HG03280 (cell line): ENCODE measurements at regions not wholly inside any gene's neighbourhood (a gene's known extent, or its start where the extent isn't known, plus 50 kb on each side); places are given as distances from the start of the nearest gene placed in this dataset.

Experiments used
- ATAC-seq: cut with Tn5 transposase; IDR thresholded peaks from one replicate; pipeline ENCODE4 v1.9.1; 2021; ENCODE audit warnings: mild to moderate bottlenecking, moderate library complexity; ENCODE audit not compliant: unreplicated experiment

DNA sequence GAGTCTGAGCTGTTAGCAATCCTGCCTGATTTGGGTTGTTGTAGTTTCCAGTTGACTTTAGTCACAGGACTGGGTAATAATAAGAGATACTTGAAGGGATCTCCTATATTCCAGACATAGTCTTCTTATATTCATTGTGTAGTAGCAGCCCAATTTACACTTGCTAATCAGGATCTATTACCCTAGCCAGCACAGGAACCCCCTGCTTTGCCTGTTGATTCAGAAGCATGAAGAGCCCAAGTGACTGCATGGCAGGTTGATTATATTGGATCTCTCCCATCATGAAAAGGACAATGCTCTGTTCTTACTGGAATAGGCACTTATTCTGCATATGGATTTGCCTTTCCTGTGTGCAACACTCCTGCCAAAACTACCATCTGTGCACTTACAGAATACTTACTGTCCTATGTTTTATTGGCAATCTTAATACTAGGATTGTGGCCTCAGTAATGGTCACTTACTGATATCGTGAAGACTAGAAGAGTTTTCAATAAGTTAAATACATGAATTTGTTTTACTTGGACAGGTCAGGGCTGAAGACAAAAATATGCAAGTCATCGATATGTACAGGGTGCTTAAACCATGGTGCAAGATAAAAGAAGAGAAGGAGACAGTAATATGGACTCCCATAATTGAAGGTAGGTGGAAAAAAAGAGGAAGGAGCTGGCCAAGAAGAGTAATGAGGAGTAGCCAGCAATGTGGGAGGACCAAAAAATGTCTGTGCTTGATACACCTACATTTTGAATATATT is 304.1 kb downstream of the MCTP2 start:
- no peak for ATAC-seq

DNA sequence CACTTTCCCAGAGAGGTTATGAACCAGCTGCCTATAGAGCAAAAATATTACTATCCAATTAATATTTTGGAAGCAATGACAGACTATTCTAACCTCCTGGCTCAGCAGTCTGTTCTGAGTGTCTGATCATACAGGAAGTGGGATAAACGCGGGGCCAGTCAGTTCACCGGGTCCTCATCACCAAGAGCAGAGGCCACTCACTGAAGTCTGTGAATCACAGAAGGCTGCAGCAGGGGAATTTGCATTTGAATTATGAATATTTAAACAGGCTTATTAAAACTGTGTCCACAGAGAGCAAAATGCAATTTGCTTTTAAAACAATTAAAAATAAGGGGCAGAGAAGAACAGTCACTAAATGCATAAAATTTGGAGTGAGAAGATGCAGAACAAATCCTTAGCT is 305.2 kb downstream of the MCTP2 start:
- no peak for ATAC-seq

DNA sequence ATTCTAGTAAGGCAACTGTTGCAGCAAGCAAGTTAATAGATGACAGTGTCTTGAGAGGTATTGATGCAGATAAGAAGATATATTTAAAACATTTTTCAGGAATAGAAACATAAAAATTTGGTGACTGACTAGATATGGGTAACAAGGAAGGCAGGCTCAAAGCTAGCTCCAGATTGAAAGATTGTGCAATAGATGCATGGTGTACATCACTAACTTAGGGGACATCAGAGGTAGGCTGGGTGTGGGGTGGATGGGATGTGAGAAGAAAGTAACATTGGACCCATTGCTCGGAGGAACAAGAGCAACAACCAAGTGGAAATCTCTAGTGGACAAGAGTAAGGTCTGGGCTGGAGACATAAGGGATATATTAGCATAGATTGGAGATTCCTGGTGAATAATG is 306.9 kb downstream of the MCTP2 start:
- ATAC-seq, result no peak

DNA sequence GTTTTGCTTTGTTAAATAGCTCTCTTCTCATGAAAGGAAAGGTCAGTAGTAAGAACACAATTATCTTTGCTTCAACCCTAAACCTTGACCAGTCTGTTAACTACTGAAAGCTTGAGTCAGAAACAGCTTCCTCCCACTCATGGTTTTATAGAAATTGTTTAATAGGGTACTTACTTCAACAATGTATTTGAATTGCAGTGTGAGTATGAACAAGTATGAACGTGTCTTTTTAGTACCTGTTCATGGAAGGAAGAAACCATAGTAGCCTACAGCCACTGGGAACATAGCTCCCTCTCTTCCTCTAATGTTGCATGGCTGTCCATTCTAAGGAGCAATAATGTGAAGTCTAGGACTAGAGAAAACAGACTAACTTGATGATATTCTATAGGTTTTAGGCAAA is 311.0 kb downstream of the MCTP2 start:
- no peak for ATAC-seq

DNA sequence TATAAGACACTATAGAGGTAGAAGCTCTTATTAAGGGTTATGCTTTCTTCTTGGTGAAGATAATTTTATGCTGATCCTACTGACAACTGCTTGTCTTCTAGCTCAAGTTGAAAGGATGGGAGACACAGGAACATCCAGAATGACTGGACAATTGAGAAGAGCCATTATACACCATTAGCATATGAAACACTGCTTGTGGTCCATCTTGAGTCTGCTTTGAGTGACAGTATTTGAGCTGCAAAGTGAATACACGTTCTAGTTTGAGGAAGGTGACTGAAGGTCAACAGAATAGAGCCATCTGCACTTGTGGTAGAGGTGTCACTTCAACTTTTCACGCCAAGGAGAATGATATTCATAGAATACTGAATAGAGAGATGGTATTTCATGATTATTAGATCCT is 315.4 kb downstream of the MCTP2 start:
- no peak for ATAC-seq

DNA sequence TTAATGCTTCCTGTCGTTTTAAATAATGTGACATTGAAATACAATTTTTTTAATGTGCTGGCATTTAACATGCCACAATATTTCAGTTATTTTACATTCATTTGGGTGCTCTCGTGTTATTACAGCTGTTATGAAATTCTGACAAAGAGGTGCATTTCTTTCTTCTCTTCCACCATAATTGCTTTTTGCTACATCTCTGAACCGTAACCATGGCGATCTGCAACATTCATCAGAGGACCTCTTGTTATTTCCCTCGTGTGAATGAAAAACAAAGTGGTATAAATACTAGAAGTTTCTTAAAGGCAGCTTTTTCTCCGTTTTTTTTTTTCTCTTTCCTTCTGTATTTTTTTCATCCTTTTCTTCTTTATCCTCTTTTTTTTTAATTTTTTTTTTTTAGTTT is 316.4 kb downstream of the MCTP2 start:
- no peak for ATAC-seq

DNA sequence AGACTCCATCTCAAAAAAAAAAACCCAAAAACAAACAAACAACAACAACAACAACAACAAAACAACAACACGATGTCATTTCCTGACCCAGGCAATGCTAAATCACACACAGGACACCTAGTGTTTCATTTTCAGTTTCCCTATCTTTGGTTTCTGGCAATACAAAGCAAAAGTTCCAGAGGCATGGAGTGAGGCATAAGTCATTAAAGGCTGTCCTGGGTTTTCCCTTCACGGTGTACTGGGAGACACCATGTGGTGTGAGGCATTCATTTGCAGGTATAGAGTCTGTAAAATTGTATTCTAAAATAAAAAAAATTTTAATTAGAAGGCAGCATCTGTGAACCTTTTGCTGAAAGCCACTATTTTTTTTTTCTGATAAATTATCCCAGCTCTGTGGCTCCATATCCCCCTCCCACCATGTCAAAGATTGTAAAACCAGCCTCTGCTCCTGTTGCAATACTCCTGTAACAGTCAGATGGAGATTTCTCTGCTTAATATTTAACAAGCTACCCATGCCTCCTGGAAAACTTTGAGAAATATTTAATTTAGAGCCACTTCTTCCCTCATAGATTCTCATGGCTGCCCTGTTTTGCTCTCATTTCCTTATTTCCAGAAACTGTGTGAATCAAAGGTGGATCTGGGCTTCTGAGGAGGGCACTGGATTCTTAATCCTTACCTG is 324.6 kb downstream of the MCTP2 start:
- ATAC-seq, result no peak

DNA sequence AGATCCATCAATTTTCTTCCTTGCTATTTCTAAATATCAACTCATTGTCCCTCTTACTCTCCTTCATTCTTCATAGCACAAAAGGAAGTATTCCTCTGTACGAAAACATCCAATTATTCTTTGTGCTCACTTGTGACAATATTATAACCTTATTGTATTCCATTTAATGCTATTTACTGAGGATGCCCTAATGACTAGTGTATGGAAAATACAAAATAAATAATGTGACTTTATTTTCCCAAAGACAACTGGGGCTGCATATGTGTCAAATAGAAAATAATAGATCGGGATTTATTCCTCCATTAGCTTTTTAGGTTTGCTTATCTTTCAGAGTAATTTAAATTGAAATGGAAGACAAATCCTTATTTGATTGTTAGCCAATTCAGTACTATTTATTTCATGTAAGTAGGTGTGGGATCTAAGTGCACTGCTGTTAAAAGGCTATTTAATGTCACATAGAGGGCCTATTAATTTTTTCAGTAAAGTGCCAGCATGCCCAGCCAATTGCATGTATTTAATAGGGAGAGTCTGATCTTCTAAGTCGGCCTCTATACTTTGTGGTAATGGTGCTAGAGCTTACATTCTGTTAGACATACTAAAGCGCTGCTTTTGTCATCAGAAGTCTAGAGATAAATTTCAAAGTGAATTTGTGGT is 329.8 kb downstream of the MCTP2 start:
- no peak for ATAC-seq

DNA sequence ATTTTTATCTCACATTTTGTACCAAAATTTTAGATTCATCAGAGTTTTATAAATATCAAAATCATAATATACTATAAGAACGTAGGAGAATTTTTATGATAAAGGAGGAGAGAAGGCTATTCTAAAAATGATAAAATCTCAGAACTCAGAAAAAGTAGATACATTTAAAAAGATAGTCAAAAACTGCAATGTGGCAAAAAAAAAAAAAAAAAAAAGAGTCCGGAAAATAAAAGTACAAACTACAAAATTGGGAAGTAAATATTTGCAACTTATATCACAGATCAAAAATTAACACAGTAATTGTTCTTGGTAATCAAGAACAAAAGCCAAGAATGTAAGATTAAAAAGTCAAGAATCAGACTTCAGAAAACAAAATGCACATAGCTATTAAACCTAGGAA is 332.1 kb downstream of the MCTP2 start:
- no peak for ATAC-seq

DNA sequence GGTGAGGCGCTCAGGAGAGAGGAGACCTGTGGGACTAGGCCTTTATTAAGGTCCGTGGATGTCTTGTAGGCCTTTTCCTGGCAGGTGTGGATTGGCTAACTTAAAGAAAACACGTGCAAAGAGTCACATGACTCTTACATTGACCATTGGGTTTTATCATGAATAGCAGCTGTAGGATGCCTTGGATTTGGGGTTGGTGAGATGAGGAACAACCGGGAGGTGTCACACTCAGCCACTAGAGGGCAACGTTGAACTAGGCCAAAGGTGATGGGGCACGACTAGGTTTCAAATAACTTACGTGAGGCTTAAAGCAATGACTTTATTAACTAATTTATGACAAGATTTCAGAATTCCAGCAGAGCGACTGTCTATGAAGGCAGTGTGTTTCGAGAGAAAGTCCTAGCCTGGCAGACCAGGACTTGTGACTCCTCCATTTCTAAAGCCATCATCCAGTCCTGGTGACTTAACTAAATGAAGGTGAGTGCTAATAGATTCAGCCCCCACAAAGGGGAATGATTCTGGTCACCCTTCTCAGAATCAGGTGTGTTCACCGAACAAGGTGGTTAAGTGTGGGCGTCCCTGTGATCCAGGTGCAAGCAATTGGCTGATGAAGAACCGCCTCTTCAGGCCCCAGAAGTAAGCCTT is 345.6 kb downstream of the MCTP2 start:
- ATAC-seq, result no peak

DNA sequence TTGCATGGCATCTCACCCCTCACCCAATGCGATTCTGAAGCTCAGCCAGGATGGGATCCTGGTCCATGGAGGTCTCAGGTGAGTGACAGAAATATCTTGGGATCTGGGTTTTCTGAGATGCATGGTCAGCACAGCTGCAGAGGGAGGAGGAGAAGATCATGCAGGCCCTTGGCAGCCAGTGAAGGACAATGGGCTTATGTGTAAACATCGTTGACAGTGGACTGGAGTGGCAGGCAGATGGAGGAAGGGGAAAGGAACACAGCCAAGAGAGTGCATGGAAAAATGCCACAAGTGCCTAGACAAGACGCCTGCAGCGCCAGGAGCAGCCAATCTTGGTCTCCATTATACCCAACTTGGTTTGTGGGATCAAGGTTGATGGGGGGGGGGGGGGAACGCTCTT is 347.9 kb downstream of the MCTP2 start:
- ATAC-seq, result no peak

DNA sequence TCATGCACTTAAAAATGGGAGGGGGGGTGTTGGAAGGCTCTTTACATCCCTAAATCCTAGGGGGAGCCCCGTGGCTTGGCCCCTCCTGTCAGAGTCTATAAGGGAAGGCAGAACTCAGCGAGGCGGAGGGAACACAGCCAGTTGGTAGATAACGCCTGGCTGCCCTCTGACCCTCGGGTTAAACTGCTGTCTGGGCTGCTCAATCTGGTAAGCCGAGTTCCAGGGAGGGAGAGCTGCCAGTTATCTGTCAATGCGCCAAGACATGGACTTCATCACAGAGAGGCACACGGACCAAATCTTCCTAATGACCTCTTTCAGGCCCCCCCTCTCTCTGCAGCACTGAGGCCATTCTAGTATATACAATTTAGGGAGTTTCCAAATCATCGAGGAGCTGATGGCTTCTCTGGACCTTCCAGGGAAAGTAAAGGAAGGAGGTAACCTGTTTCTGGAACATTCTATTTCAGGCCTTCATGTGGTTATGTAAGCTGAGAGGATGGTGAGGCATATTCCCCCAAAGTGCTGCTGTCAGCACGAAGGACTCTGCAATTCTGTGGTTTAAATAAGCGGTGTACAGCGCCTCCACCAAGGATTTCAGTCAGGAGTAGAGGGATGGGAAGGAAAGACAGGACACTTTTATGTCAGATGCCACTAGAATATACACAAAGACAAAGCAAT is 349.0 kb downstream of the MCTP2 start:
- no peak for ATAC-seq

DNA sequence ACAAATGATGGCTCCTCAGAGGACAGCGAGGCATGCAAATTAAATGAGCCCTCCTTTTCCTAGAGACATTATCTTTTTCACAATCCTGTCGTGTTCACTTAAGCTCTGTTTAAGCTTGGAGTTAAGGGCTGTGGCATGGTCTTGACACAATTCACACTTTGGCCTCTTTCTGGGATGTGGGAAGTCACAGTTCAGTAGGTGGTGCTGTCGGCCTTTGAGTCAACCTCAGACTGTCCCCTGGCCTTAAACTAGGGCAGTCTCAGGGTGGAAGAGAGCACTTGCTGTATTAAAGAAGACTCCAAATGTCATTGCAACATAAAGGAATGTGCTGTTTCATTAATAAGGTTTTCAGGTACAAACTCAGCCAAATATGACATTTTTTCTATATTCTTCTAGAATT is 351.0 kb downstream of the MCTP2 start:
- ATAC-seq, result no peak

DNA sequence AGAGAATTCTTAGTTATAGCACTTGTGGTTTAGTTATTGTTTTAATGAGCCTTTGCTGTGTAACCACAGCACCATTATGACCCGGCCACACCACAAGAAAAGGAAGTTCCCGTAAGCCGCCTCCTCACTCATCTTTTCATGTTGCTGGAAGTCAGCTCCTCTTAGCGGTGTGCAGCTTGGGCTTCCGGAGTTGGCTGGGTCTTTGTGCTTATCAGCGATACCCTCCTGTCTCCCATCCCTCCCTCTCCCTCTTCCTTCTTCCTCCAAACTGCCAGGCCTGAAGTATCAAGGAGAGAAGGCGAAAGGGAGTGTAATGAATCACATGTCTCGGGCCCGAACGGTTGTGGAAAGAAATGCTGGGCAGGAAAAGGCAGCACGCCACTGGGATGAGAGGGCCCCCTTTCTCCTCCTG is 353.5 kb downstream of the MCTP2 start:
- peak; percentile 54 for ATAC-seq

DNA sequence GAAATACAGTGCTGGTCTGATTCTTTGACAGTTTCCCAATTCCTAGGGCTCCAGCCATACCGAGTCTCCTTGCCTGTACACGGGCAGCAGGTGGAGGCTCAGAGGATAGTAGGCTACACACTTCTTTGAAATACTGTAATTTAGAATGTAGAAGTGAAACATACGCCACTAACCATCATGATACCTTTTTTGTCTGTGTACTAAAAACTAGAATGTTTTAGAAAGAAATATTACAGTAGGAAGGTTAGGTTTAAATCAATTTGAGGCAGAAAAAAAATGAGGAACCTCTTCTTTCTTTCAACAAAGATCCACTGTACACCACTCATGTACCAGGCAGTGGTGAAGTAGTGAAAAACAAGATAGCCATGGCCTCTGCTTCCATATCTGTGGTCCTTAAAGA is 354.7 kb downstream of the MCTP2 start:
- no peak for ATAC-seq

DNA sequence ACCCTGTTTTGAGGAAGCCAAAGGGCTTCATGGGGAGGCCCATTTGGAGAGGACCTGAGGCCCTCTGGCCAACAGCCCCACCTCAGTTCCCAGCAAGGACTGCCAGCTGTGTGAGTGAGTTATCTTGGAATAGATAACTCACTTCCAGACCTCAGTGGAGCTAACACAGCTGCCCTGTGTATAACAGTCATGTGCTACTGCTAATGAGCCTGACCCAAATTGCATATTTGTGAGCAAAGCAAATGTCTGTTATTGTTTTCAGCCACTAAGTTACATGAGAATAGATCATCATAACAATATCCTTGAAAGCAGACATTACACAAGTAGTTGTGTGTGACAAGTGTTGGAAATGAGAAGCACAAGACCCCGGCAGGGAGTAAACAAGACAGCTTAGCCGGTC is 355.8 kb downstream of the MCTP2 start:
- no peak for ATAC-seq

DNA sequence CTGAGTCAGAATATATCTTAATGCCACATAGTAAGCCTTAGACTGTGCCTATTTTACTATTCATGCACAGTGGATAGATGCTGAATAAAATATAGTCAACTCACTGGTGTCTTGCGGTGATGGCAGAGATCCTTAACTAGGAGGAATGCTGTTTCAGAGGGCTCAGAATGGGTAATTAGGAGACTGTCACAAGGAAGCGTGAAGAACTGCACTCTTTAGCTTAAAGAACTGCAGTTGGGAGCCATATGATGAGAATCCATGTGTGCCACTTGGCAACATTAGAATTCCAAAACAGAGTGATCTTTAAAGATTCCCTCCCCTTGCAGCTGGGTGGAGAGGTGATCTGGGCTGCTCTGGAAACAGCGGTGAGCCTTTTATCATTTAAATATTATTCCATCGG is 357.6 kb downstream of the MCTP2 start:
- ATAC-seq, result no peak

DNA sequence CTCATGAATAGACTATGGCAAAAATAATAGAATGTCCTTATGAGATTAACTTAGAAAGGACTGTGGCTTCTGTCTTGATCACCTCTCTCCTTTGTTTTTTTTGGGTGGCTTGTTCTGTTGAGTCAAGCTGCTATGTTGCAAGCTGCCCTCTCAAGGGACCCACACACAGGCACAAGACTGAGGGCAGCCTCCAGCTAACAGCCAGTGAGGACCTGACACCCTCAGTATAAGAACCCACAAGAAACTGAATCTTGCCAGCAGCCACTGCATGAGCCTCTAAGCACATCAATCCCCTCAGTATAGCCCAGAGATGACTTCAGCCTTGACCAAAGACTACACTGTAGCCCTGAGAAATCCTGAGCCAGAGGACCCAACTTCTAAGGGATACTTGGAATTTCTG is 361.1 kb downstream of the MCTP2 start:
- no peak for ATAC-seq

DNA sequence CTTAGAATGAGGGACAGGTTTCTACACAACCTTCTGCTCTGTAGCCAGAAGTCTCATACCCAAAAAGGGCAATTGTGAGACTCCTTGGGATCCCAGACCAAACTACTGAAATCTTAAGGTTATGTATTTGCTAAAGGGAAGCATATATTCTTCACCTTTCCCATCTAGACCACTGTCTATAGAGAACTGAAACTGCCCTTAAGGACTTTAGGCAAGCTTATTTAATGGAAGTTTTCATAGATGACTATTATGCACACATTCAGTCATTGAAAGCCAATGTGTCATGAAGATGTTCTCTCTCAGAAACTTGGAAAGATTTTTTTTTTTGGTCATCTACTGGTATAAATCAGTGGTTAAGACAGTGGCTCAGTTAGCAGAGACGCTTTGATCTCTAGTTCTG is 365.3 kb downstream of the MCTP2 start:
- ATAC-seq, result no peak

DNA sequence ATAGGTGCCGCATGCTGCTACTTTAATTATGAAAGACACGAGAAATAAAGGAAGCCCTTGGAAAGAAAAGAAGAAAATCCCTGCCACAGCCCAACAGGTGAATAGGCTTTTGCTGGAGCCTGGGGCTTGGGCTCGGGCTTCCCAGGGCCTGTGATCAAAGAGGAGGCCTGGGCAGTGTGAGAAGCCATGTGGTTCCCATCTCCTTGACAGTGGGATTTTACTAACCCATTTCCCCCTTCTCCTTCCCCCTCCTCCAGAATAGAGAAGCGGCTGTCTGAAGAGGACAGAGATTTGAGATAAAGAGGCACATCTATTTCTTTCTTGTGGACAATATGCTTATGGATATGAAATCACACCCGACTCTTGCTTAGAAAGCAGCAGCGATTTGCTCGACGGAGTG is 369.1 kb downstream of the MCTP2 start:
- no peak for ATAC-seq

DNA sequence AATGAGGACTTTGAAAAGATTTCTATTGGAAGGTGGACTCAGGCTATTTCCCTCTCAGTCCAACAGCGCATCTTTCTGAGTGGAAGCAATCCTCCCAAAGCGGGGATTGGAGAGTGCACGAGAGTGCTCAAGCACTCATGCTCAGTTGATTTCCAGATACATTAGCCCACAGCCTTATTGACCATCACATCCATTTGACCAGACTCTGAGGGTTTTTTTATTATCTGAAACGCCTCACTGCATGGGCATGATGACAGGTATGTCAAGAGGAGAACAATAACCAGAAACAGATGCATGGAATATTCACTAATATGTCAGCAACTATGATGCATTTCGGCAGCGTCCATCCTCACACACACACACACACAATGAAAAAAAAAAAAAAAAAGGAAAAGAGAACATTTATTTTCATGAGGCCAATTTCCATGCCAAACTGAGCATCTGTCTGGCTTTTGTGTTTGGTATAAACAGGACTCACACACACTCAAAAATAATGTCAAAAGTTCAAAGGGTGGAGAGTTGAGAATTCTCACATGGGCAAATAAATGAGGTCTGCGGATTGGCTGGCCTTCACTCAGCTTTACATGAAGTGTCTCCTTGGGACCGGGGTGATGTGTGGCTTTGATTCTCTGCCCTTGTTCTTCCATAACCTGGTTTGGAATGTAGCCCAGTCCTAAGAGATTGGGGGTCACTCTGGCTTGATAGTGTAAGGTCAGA is 371.6 kb downstream of the MCTP2 start:
- no peak for ATAC-seq
